AG04449 (cell line): ENCODE measurements at regions not wholly inside any gene's neighbourhood (a gene's known extent, or its start where the extent isn't known, plus 50 kb on each side); places are given as distances from the start of the nearest gene placed in this dataset.
"Not testable (repeated sequence)": the region's sequence is repeated elsewhere in the genome, so short reads cannot be mapped to it uniquely, and the experiment has no call there.

ENCODE experiments used
- CTCF ChIA-PET: fragments of 350-600 bp; formaldehyde crosslinking; extraction: SDS; loops from one replicate; lab custom pipeline; 2021; ENCODE audit warnings: antibody characterized with exemption; lab: Yijun Ruan, JAX
- POLR2A ChIA-PET: fragments of 400-600, 350-600 bp; formaldehyde crosslinking; extraction: SDS; loops from one replicate; lab custom pipeline; 2020; ENCODE audit warnings: antibody characterized with exemption, inconsistent platforms; lab: Yijun Ruan, JAX
- DNase-seq: peaks from one replicate; pipeline ENCODE4 v3.0.0-alpha.2; 2010; ENCODE audit warnings: low read depth, low spot score
- H3K4me3 ChIP-seq: 2 replicates; pipeline ENCODE4 v1.5.1; 2011; ENCODE audit warnings: low read depth, mild to moderate bottlenecking, control low read depth, low read length
- TF ChIP-seq, protein P1 (sequence below): IDR thresholded peaks from one replicate; pipeline ENCODE4 v1.5.1; 2011; ENCODE audit warnings: mild to moderate bottlenecking, moderate library complexity, low read length, control low read depth, inconsistent platforms; ENCODE audit not compliant: insufficient read depth; ENCODE audit errors: missing control alignments

DNA sequence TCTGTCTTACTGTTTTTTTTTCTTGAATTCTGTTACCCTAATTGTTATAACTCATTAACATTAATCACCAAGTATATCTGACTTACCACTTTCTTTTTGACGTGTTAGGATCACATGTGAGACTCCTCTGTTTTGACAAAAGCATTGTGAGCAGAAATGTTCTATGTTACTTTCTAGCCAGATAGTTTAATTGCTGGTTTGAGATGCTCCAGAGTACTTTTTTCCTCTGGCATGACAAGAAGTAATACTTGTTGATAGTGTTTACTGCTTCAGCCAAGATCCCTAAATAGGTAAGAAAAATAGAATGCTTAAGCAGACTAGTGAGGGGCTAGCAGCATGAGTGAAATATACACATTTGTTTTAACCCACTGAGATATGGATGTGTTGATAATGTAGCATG lies 303.9 kb upstream of the PABPC4L start:
- ChIA-PET CTCF (no interaction called here), POLR2A (no interaction called here)
- no peak overlapping the region for H3K4me3 ChIP-seq
- TF ChIP-seq, protein P1, sequence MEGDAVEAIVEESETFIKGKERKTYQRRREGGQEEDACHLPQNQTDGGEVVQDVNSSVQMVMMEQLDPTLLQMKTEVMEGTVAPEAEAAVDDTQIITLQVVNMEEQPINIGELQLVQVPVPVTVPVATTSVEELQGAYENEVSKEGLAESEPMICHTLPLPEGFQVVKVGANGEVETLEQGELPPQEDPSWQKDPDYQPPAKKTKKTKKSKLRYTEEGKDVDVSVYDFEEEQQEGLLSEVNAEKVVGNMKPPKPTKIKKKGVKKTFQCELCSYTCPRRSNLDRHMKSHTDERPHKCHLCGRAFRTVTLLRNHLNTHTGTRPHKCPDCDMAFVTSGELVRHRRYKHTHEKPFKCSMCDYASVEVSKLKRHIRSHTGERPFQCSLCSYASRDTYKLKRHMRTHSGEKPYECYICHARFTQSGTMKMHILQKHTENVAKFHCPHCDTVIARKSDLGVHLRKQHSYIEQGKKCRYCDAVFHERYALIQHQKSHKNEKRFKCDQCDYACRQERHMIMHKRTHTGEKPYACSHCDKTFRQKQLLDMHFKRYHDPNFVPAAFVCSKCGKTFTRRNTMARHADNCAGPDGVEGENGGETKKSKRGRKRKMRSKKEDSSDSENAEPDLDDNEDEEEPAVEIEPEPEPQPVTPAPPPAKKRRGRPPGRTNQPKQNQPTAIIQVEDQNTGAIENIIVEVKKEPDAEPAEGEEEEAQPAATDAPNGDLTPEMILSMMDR, result no peak
- DNase-seq, result no peak

DNA sequence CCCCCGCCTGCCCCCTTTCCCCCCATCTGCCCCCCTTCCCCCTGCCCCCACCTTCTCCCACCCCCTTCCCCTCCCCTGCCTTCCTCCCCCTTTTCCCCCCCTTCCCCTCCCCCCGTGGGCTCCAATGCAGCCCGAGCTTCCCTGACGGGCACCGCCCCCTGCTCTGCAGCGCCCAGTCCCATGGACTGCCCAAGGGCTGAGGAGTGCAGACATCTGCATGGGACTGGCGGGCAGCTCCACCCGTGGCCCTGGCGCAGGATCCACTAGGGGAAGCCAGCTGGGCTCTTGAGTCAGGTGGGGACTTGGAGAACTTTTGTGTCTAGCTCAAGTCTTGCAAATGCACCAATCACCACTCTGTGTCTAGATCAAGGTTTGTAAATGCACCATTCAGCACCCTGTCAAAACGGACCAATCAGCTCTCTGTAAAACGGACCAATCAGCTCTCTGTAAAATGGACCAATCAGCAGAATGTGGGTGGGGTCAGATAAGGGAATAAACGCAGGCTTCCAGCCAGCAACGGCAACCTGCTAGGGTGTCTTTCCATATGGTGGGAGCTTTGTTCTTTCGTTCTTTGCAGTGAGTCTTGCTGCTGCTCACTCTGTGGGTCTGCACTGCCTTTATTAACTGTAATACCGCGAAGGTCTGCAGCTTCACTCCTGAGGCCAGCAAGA lies 300.5 kb upstream of the PABPC4L start:
- ChIA-PET POLR2A (no interaction called here), CTCF (no interaction called here)
- TF ChIP-seq, protein P1, result no peak
- DNase-seq, result no peak
- H3K4me3 ChIP-seq, result no peak overlapping the region

DNA sequence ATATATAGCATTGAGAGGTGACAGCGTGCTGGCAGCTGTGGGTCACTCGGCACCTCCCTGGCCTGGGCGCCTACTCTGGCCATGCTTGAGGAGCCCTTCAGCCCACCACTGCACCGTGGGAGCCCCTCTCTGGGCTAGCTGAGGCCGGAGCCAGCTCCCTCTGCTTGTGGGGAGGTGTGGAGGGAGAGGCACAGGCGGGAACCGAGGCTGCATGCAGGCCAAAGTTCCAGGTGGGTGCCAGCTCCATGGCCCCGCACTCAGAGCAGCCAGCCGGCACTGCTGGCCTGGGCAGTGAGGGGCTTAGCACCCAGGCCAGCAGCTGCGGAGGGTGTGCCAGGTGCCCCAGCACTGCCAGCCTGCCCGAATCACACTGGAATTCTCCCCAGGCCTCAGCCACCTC lies 299.9 kb upstream of the PABPC4L start:
- DNase-seq, POLR2A ChIA-PET, H3K4me3 ChIP-seq, CTCF ChIA-PET: not testable (repeated sequence)

DNA sequence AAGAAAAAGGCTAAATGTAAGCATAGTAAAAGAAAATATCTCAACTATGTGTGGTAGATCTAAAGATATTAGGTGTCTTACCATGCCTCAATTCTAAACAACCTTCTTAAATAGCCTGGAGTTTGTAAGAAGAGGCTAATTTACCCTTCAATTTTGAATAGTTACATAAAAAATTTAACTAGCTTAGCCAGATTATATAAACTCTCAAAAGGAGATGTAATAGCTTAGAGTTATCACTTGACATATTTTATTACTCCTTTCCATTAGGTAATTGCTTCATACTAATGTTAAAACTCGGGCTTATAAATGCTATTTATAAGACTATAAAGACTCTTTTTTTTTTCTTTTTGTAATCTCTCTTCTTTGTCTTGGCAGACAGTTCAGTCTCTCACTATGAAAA lies 297.5 kb upstream of the PABPC4L start:
- no peak for DNase-seq
- no peak overlapping the region for H3K4me3 ChIP-seq
- POLR2A ChIA-PET, result no interaction called here
- CTCF ChIA-PET, result no interaction called here
- TF ChIP-seq, protein P1, result no peak

DNA sequence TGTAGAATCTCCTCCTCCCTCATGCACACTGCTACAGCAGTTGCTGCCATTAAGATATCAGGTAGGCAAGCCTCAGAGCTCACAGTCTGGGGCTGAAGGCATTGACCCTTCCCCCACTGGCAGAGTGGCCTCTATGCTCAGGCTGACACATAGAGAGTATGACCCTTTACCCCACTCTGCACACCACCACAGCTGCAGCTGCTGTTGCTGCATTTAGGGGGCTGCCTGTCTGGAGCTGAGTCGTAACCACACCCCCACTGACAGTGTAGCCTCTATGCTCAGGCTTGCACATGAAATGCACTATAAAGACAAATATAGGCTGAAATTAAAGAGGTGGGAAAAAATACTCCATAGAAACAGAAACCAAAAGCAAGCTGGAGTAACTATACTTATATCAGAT lies 289.3 kb upstream of the PABPC4L start:
- ChIA-PET POLR2A (no interaction called here), CTCF (no interaction called here)
- TF ChIP-seq, protein P1, result no peak
- no peak overlapping the region for H3K4me3 ChIP-seq
- DNase-seq, result no peak

DNA sequence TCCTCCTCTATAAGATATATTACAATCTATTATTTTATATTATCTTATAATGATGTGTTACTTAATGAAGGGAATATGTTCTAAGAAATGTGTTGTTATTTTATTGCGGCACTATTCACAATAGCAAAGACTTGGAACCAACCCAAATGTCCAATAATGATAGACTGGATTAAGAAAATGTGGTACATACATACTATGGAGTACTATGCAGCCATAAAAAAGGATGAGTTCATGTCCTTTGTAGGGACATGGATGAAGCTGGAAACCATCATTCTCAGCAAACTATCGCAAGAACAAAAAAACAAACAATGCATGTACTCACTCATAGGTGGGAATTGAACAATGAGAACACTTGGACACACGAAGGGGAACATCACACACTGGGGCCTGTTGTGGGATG lies 281.9 kb upstream of the PABPC4L start:
- H3K4me3 ChIP-seq, POLR2A ChIA-PET, CTCF ChIA-PET, DNase-seq: not testable (repeated sequence)

DNA sequence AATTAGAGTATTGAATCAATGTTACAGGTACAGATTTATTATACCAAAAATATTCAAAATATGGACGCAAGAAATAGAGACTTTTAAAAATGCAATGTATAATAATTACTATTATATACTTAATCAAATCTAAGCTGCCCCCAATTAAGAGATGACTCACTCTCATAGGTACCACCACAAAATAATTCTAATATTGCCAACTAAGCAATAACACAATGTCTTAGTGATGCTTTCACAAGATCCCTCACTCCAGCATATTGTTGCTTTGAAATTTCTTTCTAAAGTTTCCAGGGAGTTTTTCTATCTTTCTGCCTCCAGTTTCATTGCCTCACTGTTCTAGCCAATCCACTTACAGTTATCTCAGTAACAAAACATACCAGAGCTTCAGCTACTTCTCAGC lies 270.0 kb upstream of the PABPC4L start:
- DNase-seq, result no peak
- POLR2A ChIA-PET, result no interaction called here
- TF ChIP-seq, protein P1, result no peak
- CTCF ChIA-PET, result no interaction called here
- H3K4me3 ChIP-seq, result no peak overlapping the region
